Ovary (tissue), 7 donors: ENCODE measurements at regions not wholly inside any gene's neighbourhood (a gene's known extent, or its start where the extent isn't known, plus 50 kb on each side); places are given as distances from the start of the nearest gene placed in this dataset.

ENCODE experiments used
- DNase-seq, 5 donors: peaks; one replicate each; pipeline ENCODE4 v3.0.0-alpha.2; 2019 to 2020
- H3K27ac ChIP-seq, 2 donors: fragments of 200-600 bp; one replicate each; pipeline versions ENCODE4 v1.5.1 to v1.8.0; 2019 to 2022
- H3K27me3 ChIP-seq: fragments of 200-600 bp; one replicate; pipeline ENCODE4 v1.8.0; 2022
- H3K36me3 ChIP-seq: fragments of 200-600 bp; sonication (generic); one replicate; pipeline ENCODE4 v1.5.1; 2019
- H3K4me1 ChIP-seq: one replicate; pipeline ENCODE4 v1.8.1; 2013; ENCODE audit warnings: mild to moderate bottlenecking, moderate library complexity; ENCODE audit not compliant: insufficient read depth
- H3K4me3 ChIP-seq: fragments of 200-600 bp; sonication (generic); one replicate; pipeline ENCODE4 v1.5.1; 2017
- H3K9me3 ChIP-seq, 2 donors: fragments of 200-600 bp in 1 of 2; sonication (generic) in 1 of 2; one replicate each; pipeline versions ENCODE4 v1.5.1 to v1.8.1; 2013 to 2019; ENCODE audit warnings: mild to moderate bottlenecking in 1 of 2, moderate library complexity in 1 of 2
- EP300 ChIP-seq: sonication (generic); formaldehyde crosslinking; IDR thresholded peaks from one replicate; pipeline ENCODE4 v1.6.1; 2017; ENCODE audit warnings: antibody characterized with exemption
- POLR2A ChIP-seq: fragments of 450-650 bp; IDR thresholded peaks from one replicate; pipeline ENCODE4 v1.6.1; 2017; ENCODE audit warnings: antibody characterized with exemption, mild to moderate bottlenecking, moderate library complexity
- WGBS, 3 donors: extraction: QIAGEN DNeasy Blood & Tissue Kit in 1 of 3; methylation state at CpG; one replicate each; pipeline versions ENCODE4 v1.1.5 to v1.1.7; 2013 to 2017; 5-methylcytosine and 5-hydroxymethylcytosine counted together
- intact Hi-C, 4 donors: fragments of 100-400 bp; cut with DNase I; formaldehyde crosslinking; loops; one replicate each; pipeline versions ENCODE4 v1.11.0 to v1.15.1; 2022 to 2023
- TF ChIP-seq, protein P1 (sequence below), 3 donors: fragments of 450-650 bp in 2 of 3; fragments of 200-600 bp in 1 of 3; IDR thresholded peaks; one replicate each; pipeline versions ENCODE4 v1.5.1 to v1.8.0; 2016 to 2022; ENCODE audit warnings: antibody characterized with exemption in 3 of 3, mild to moderate bottlenecking in 1 of 3
- donor health status: DM: no; HTN: no; CAD: no; lungs with moderate emphysema.
- donor health status: DM: no; HTN: no; CAD: no.
- donor health status: Bipolar disorder and iron deficiency.
- donor health status: DM: no; HTN: no; CAD: no.
- donor health status: DM: yes; HTN: yes; CAD: no.

GRCh38 chr16:9647981-9648701 is 534.1 kb downstream of the GRIN2A start:
- 27 to 35% (median 29%) methylated on average over 7 of the region's 7 CpGs for WGBS, 3 donors
- Histone ChIP-seq H3K4me1 (no peaks in the 10 kb centered on the region), H3K27ac (no peak overlapping the region), H3K4me3 (no peak overlapping the region), H3K27me3 (no peaks in the 10 kb centered on the region), H3K9me3 (no peaks in the 10 kb centered on the region), H3K36me3 (no peaks in the 10 kb centered on the region)
- intact Hi-C loops, result no loop called here
- no peak for DNase-seq
- TF ChIP-seq EP300 (no peak), POLR2A (no peak)
- TF ChIP-seq, protein P1, sequence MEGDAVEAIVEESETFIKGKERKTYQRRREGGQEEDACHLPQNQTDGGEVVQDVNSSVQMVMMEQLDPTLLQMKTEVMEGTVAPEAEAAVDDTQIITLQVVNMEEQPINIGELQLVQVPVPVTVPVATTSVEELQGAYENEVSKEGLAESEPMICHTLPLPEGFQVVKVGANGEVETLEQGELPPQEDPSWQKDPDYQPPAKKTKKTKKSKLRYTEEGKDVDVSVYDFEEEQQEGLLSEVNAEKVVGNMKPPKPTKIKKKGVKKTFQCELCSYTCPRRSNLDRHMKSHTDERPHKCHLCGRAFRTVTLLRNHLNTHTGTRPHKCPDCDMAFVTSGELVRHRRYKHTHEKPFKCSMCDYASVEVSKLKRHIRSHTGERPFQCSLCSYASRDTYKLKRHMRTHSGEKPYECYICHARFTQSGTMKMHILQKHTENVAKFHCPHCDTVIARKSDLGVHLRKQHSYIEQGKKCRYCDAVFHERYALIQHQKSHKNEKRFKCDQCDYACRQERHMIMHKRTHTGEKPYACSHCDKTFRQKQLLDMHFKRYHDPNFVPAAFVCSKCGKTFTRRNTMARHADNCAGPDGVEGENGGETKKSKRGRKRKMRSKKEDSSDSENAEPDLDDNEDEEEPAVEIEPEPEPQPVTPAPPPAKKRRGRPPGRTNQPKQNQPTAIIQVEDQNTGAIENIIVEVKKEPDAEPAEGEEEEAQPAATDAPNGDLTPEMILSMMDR (IDR thresholded peaks at IDR 0.05), result peak in 2 of 3 donors; percentile 27 to 42

GRCh38 chr16:9650284-9650683 is 531.9 kb downstream of the GRIN2A start:
- no peaks in the 10 kb centered on the region for H3K36me3 ChIP-seq
- no peak overlapping the region for H3K4me3 ChIP-seq
- no peak for DNase-seq
- no peaks in the 10 kb centered on the region for H3K27me3 ChIP-seq
- intact Hi-C loops, result no loop called here
- TF ChIP-seq, protein P1 (IDR thresholded peaks at IDR 0.05), result no peak
- TF ChIP-seq POLR2A (no peak), EP300 (no peak)
- H3K9me3 ChIP-seq, result no peaks in the 10 kb centered on the region
- H3K4me1 ChIP-seq, result no peaks in the 10 kb centered on the region
- WGBS, 3 donors, result 32 to 39% (median 38%) methylated on average over 1 of the region's 1 CpG
- H3K27ac ChIP-seq, result no peak overlapping the region

- TF ChIP-seq POLR2A (no peak), EP300 (no peak)
- TF ChIP-seq, protein P1 (IDR thresholded peaks at IDR 0.05), result no peak
- no peaks in the 10 kb centered on the region for H3K36me3 ChIP-seq
- no peak for DNase-seq
- no peaks in the 10 kb centered on the region for H3K4me1 ChIP-seq
- intact Hi-C loops, result no loop called here
- H3K9me3 ChIP-seq, result no peaks in the 10 kb centered on the region
- WGBS, 3 donors, result 68 to 75% (median 74%) methylated on average over 5 of the region's 5 CpGs
- H3K4me3 ChIP-seq, result no peak overlapping the region
- no peak overlapping the region for H3K27ac ChIP-seq
- H3K27me3 ChIP-seq, result no peaks in the 10 kb centered on the region
These were observed 527.2 kb downstream of the GRIN2A start for GRCh38 chr16:9655051-9655450.

DNA sequence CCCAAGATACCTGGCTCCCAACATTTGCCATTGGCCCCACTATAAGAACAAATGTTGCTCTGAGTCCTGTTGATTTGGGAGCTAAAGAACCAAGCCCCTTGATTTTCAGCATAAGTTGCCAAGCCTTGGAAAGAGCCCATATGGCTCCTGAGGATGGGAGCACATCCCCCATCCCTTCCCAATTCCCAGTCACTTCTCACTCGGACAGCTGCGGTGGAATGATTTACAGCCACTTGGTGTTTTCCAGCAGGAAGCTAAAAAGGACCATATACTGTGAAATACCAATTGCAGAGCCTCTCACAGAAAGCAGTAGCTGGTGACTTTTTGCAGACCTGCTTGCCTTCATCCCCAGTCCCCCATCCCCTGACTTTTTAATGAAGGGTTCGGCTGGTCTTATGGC is 524.6 kb downstream of the GRIN2A start:
- no peaks in the 10 kb centered on the region for H3K4me1 ChIP-seq
- no peak for DNase-seq
- intact Hi-C loops, result no loop called here
- no peaks in the 10 kb centered on the region for H3K36me3 ChIP-seq
- no peak overlapping the region for H3K4me3 ChIP-seq
- 11 to 22% (median 19%) methylated on average over 3 of the region's 3 CpGs for WGBS, 3 donors
- H3K9me3 ChIP-seq, result no peaks in the 10 kb centered on the region
- H3K27ac ChIP-seq, result no peak overlapping the region
- H3K27me3 ChIP-seq, result no peaks in the 10 kb centered on the region
- TF ChIP-seq, protein P1 (IDR thresholded peaks at IDR 0.05), result no peak
